ENCODE measurements at regions not wholly inside any gene's neighbourhood (a gene's known extent, or its start where the extent isn't known, plus 50 kb on each side); places are given as distances from the start of the nearest gene placed in this dataset.

DNA sequence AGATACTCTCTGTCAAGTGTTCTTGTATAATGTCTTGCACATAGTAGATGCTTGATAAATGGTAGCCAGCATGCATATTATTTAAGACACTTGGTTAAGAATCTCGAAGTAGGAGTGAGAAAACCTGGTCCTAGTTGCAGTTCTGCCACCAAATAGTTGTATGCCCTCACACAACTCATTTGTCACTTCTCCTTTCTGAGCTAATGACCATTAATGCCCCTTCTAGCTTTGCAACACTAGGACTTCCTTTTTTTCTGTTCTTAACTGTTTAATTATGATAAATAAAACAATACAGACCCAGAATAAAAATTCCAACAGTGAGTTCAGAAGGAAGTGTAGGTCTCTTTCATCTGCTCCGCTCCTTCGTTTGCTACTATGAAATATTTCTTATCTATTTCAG, 453.6 kb downstream of the TMEM135 start:
- no peaks in the 10 kb centered on the region for H3K4me1 ChIP-seq (ENCODE audit: control insufficient read depth, insufficient read depth, low read length, poor library complexity, severe bottlenecking)
- H3K27ac ChIP-seq (ENCODE audit: insufficient read depth, low read length, poor library complexity, severe bottlenecking): no peak overlapping the region
- no peaks in the 10 kb centered on the region for H3K27me3 ChIP-seq (ENCODE audit: control insufficient read depth, insufficient read depth, low read length)
- H3K27me3 Mint-ChIP-seq: no peaks in the 10 kb centered on the region
- no peak overlapping the region for H3K27ac Mint-ChIP-seq
- no peaks in the 10 kb centered on the region for H3K9me3 ChIP-seq (ENCODE audit: control insufficient read depth in 2 of 2, low read length in 2 of 2)
- no peaks in the 10 kb centered on the region for H3K36me3 ChIP-seq (ENCODE audit: control insufficient read depth, insufficient read depth, low read length)
- no peaks in the 10 kb centered on the region for H3K36me3 Mint-ChIP-seq
- H3K4me3 ChIP-seq (ENCODE audit: low read depth, low read length): no peak overlapping the region
- no peak for ATAC-seq (ENCODE audit: low read depth in 2 of 2)
- H3K9me3 Mint-ChIP-seq: peaks cover 0 to 14% (median 4%) of the 10 kb centered on the region in 7 donors
- no peak overlapping the region for H3K4me3 Mint-ChIP-seq
- no peaks in the 10 kb centered on the region for H3K4me1 Mint-ChIP-seq
- no peak for DNase-seq

DNA sequence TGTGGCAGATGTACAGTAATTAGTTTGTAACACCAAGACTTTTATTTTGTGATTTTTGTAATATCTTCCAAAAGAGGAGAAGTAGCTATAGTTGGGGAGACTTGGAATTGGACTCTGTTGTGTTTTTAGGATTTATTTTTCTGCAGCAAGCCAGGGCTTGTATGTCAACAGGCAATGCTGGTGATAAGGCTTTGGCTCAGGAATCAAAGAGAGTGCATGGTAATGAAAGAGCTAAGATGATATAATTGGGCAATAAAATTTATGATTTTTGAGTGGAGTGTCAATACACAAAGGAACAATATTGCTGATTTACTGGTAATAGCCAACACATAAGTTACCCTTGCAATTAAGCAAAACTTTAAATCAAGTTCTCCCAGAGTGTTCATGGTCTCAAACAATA, 452.9 kb downstream of the TMEM135 start:
- Mint-ChIP-seq H3K27me3 (no peaks in the 10 kb centered on the region), H3K9me3 (peaks cover 0 to 13% (median 4%) of the 10 kb centered on the region in 7 donors), H3K4me3 (no peak overlapping the region), H3K27ac (no peak overlapping the region), H3K36me3 (no peaks in the 10 kb centered on the region), H3K4me1 (no peaks in the 10 kb centered on the region)
- Histone ChIP-seq H3K27ac (ENCODE audit: insufficient read depth, low read length, poor library complexity, severe bottlenecking) (no peak overlapping the region), H3K27me3 (ENCODE audit: control insufficient read depth, insufficient read depth, low read length) (no peaks in the 10 kb centered on the region), H3K36me3 (ENCODE audit: control insufficient read depth, insufficient read depth, low read length) (no peaks in the 10 kb centered on the region), H3K9me3 (ENCODE audit: control insufficient read depth in 2 of 2, low read length in 2 of 2) (no peaks in the 10 kb centered on the region), H3K4me3 (ENCODE audit: low read depth, low read length) (no peak overlapping the region), H3K4me1 (ENCODE audit: control insufficient read depth, insufficient read depth, low read length, poor library complexity, severe bottlenecking) (no peaks in the 10 kb centered on the region)
- DNase-seq (no peak), ATAC-seq (ENCODE audit: low read depth in 2 of 2) (no peak)

- Mint-ChIP-seq H3K27ac (no peak overlapping the region), H3K27me3 (no peaks in the 10 kb centered on the region), H3K36me3 (no peaks in the 10 kb centered on the region), H3K4me3 (no peak overlapping the region), H3K4me1 (no peaks in the 10 kb centered on the region), H3K9me3 (peaks cover 0 to 7% (median 2%) of the 10 kb centered on the region in 7 donors)
- ATAC-seq (ENCODE audit: low read depth in 2 of 2) (no peak), DNase-seq (no peak)
- Histone ChIP-seq H3K36me3 (ENCODE audit: control insufficient read depth, insufficient read depth, low read length) (no peaks in the 10 kb centered on the region), H3K27ac (ENCODE audit: insufficient read depth, low read length, poor library complexity, severe bottlenecking) (no peak overlapping the region), H3K4me3 (ENCODE audit: low read depth, low read length) (no peak overlapping the region), H3K4me1 (ENCODE audit: control insufficient read depth, insufficient read depth, low read length, poor library complexity, severe bottlenecking) (no peaks in the 10 kb centered on the region), H3K9me3 (ENCODE audit: control insufficient read depth in 2 of 2, low read length in 2 of 2) (no peaks in the 10 kb centered on the region), H3K27me3 (ENCODE audit: control insufficient read depth, insufficient read depth, low read length) (no peaks in the 10 kb centered on the region)
These were observed 446.8 kb downstream of the TMEM135 start for GRCh38 chr11:87484566-87484965.

DNA sequence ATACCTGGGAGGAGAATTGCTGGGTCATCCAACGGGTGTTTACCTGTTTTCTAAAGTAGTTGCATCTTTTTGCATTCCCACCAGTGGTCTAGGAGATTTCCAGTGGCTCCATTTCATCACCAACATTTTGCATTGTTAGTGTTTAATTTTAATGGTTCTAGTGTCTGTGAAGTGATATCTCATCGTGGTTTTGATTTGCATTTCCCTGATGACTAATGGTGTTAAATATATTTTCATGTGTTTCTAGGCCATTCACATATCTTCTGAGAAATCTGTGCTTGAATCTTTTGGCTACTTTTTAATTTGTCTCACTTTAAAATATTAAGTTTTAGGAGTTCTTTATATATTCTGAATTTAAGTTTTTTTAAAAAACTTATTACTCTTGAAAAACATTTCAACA, 439.6 kb downstream of the TMEM135 start:
- Histone ChIP-seq H3K36me3 (ENCODE audit: control insufficient read depth, insufficient read depth, low read length) (no peaks in the 10 kb centered on the region), H3K4me1 (ENCODE audit: control insufficient read depth, insufficient read depth, low read length, poor library complexity, severe bottlenecking) (no peaks in the 10 kb centered on the region)
- no peak overlapping the region for H3K27ac Mint-ChIP-seq

DNA sequence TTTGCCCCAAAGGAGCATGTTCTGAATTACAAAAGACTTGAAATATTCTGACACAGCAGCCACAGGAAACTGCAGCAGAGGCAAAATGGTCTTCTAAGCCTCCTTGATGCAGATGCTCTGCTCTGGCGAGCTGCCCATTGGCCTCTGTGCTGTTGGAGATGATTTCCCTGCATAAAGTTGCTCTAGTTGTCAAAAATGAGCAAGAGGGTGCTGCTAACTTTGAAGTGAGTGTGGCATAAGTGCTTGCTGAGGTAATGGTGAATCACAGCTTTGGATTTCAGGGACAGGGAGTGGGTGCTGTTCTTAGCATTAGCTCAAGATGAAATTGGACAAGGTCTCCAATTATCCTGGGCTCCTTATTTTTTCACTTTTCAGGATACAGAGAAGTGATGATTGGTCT, 435.4 kb downstream of the TMEM135 start:
- H3K27ac ChIP-seq (ENCODE audit: insufficient read depth, low read length, poor library complexity, severe bottlenecking): no peak overlapping the region
- Mint-ChIP-seq H3K4me1 (no peaks in the 10 kb centered on the region), H3K36me3 (no peaks in the 10 kb centered on the region), H3K27ac (no peak overlapping the region), H3K9me3 (peaks cover 0 to 4% (median 0%) of the 10 kb centered on the region in 7 donors), H3K27me3 (peaks cover 5% of the 10 kb centered on the region), H3K4me3 (no peak overlapping the region)
- H3K4me3 ChIP-seq (ENCODE audit: low read depth, low read length): no peak overlapping the region
- no peak for DNase-seq
- H3K4me1 ChIP-seq (ENCODE audit: control insufficient read depth, insufficient read depth, low read length, poor library complexity, severe bottlenecking): no peaks in the 10 kb centered on the region
- H3K9me3 ChIP-seq (ENCODE audit: control insufficient read depth in 2 of 2, low read length in 2 of 2): no peaks in the 10 kb centered on the region
- no peaks in the 10 kb centered on the region for H3K36me3 ChIP-seq (ENCODE audit: control insufficient read depth, insufficient read depth, low read length)
- no peak for ATAC-seq (ENCODE audit: low read depth in 2 of 2)
- H3K27me3 ChIP-seq (ENCODE audit: control insufficient read depth, insufficient read depth, low read length): no peaks in the 10 kb centered on the region

More for the DNA sequence above, 439.6 kb downstream of the TMEM135 start:
- no peak overlapping the region for H3K4me3 ChIP-seq (ENCODE audit: low read depth, low read length)
- no peak overlapping the region for H3K27ac ChIP-seq (ENCODE audit: insufficient read depth, low read length, poor library complexity, severe bottlenecking)
- no peaks in the 10 kb centered on the region for H3K27me3 ChIP-seq (ENCODE audit: control insufficient read depth, insufficient read depth, low read length)
- no peaks in the 10 kb centered on the region for H3K9me3 ChIP-seq (ENCODE audit: control insufficient read depth in 2 of 2, low read length in 2 of 2)
- Mint-ChIP-seq H3K4me1 (no peaks in the 10 kb centered on the region), H3K36me3 (no peaks in the 10 kb centered on the region), H3K9me3 (peaks cover 0 to 6% (median 0%) of the 10 kb centered on the region in 7 donors), H3K27me3 (no peaks in the 10 kb centered on the region), H3K4me3 (no peak overlapping the region)
- ATAC-seq (ENCODE audit: low read depth in 2 of 2) (no peak), DNase-seq (no peak)

- DNase-seq (no peak), ATAC-seq (ENCODE audit: low read depth in 2 of 2) (no peak)
- H3K27ac Mint-ChIP-seq: no peak overlapping the region
- H3K36me3 Mint-ChIP-seq: no peaks in the 10 kb centered on the region
- Histone ChIP-seq H3K27me3 (ENCODE audit: control insufficient read depth, insufficient read depth, low read length) (peaks cover 2% of the 10 kb centered on the region), H3K9me3 (ENCODE audit: control insufficient read depth in 2 of 2, low read length in 2 of 2) (no peaks in the 10 kb centered on the region), H3K27ac (ENCODE audit: insufficient read depth, low read length, poor library complexity, severe bottlenecking) (no peak overlapping the region), H3K4me1 (ENCODE audit: control insufficient read depth, insufficient read depth, low read length, poor library complexity, severe bottlenecking) (no peaks in the 10 kb centered on the region), H3K4me3 (ENCODE audit: low read depth, low read length) (no peak overlapping the region), H3K36me3 (ENCODE audit: control insufficient read depth, insufficient read depth, low read length) (no peaks in the 10 kb centered on the region)
- peaks cover 5% of the 10 kb centered on the region for H3K27me3 Mint-ChIP-seq
- no peaks in the 10 kb centered on the region for H3K9me3 Mint-ChIP-seq
- H3K4me3 Mint-ChIP-seq: no peak overlapping the region
- H3K4me1 Mint-ChIP-seq: no peaks in the 10 kb centered on the region
These were observed 428.5 kb downstream of the TMEM135 start for GRCh38 chr11:87466223-87466622.

DNA sequence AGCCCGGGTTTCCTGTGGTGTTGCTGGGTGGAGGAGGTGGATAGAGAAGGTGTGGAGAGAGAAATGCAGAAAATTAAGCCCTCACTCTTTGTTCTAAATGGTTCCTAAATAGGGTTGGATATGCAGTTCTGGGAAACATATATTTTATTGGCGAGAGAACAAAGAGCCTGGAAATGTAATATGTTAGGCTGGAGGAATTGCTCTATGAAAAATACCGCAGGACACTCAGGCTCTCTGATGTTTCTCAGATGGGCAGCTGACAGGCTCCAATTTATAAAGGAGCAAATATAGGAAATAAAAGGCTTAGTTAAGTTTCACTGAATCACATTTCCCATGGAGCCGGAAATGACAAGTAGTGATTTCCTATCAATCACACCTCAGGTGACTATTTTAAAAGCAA, 428.0 kb downstream of the TMEM135 start:
- H3K27ac ChIP-seq (ENCODE audit: insufficient read depth, low read length, poor library complexity, severe bottlenecking): no peak overlapping the region
- Mint-ChIP-seq H3K4me1 (no peaks in the 10 kb centered on the region), H3K27ac (no peak overlapping the region), H3K9me3 (no peaks in the 10 kb centered on the region), H3K4me3 (no peak overlapping the region), H3K36me3 (no peaks in the 10 kb centered on the region), H3K27me3 (peaks cover 1% of the 10 kb centered on the region)
- H3K36me3 ChIP-seq (ENCODE audit: control insufficient read depth, insufficient read depth, low read length): no peaks in the 10 kb centered on the region
- no peaks in the 10 kb centered on the region for H3K4me1 ChIP-seq (ENCODE audit: control insufficient read depth, insufficient read depth, low read length, poor library complexity, severe bottlenecking)
- peaks cover 2% of the 10 kb centered on the region for H3K27me3 ChIP-seq (ENCODE audit: control insufficient read depth, insufficient read depth, low read length)
- ATAC-seq (ENCODE audit: low read depth in 2 of 2) (no peak), DNase-seq (no peak)
- no peak overlapping the region for H3K4me3 ChIP-seq (ENCODE audit: low read depth, low read length)
- H3K9me3 ChIP-seq (ENCODE audit: control insufficient read depth in 2 of 2, low read length in 2 of 2): no peaks in the 10 kb centered on the region

- Histone ChIP-seq H3K4me1 (ENCODE audit: control insufficient read depth, insufficient read depth, low read length, poor library complexity, severe bottlenecking) (no peaks in the 10 kb centered on the region), H3K4me3 (ENCODE audit: low read depth, low read length) (no peak overlapping the region), H3K27ac (ENCODE audit: insufficient read depth, low read length, poor library complexity, severe bottlenecking) (no peak overlapping the region), H3K27me3 (ENCODE audit: control insufficient read depth, insufficient read depth, low read length) (peaks cover 2% of the 10 kb centered on the region), H3K36me3 (ENCODE audit: control insufficient read depth, insufficient read depth, low read length) (no peaks in the 10 kb centered on the region), H3K9me3 (ENCODE audit: control insufficient read depth in 2 of 2, low read length in 2 of 2) (no peaks in the 10 kb centered on the region)
- Mint-ChIP-seq H3K9me3 (peaks cover 0 to 3% (median 0%) of the 10 kb centered on the region in 7 donors), H3K36me3 (no peaks in the 10 kb centered on the region), H3K4me3 (no peak overlapping the region), H3K4me1 (no peaks in the 10 kb centered on the region), H3K27ac (no peak overlapping the region), H3K27me3 (no peaks in the 10 kb centered on the region)
- no peak for DNase-seq
- ATAC-seq (ENCODE audit: low read depth in 2 of 2): no peak
These were observed 425.9 kb downstream of the TMEM135 start for GRCh38 chr11:87463486-87464102.

All from CD4-positive, CD25-positive, alpha-beta regulatory T cell (primary cell).